HUDEP-2 (cell line): ENCODE measurements at regions not wholly inside any gene's neighbourhood (a gene's known extent, or its start where the extent isn't known, plus 50 kb on each side); places are given as distances from the start of the nearest gene placed in this dataset.
A peak's percentile ranks its signal among the peaks of the same experiment; 100 is the strongest.
"Not testable (repeated sequence)": the region's sequence is repeated elsewhere in the genome, so short reads cannot be mapped to it uniquely, and the experiment has no call there.

ENCODE experiments used
- DNase-seq, 76 experiments: peaks; one replicate each; lab custom pipeline; 2025; ENCODE audit not compliant: unreplicated experiment in 76 of 76; lab: John Stamatoyannopoulos, UW

GRCh38 chr5:34188001-34188822, 145.2 kb upstream of the C1QTNF3 start:
- not testable (repeated sequence) for DNase-seq

DNA sequence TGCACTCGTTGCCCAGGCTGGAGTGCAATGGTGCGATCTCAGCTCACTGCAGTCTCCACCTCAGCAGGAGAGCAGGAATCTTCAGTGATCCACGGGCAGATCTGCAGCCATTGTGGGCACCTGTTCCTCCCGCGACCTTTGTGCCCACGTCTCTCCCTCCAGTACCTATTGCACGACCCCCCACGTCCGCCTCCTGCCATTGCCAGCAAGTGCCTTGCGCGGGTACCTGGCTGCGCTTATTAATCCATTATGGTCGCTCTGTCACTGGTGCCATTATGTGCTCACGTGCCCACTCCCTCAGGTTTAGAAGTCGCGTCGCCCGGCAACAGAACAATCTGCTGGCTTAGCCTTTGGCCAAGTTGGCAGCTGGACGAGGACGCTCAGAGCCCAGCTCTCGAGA, 146.2 kb upstream of the C1QTNF3 start:
- DNase-seq, result not testable (repeated sequence)

DNA sequence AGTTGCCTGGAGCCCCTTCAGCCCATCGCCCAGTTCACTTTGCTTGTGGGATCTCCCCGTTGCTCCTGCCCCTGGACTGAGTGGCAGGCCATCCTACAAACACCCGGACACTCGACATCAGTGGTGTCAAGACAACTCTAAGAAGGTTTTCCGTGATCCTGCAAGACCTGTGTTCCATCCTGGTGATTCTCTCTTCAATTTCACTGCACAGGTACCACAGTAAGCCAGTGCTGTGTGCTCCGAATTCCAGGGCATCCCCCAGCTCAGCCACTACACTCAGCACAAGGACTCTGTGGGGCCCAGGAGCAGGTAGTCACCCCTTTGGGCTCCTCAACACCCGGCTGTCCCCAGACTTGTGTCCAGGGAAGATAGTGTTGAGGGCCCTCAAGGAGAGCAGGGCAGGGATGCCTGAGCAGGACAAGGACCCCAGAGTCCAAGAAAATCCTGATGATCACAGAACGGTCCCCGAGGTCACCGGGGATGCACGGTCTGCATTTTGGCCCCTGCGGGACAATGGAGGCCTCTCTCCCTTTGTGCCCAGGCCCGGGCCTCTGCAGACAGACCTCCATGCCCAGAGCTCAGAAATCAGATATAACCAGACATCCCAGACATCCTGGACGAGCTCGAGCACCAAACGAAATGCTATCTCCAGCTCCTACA, 146.9 kb upstream of the C1QTNF3 start:
- DNase-seq, result not testable (repeated sequence)

DNA sequence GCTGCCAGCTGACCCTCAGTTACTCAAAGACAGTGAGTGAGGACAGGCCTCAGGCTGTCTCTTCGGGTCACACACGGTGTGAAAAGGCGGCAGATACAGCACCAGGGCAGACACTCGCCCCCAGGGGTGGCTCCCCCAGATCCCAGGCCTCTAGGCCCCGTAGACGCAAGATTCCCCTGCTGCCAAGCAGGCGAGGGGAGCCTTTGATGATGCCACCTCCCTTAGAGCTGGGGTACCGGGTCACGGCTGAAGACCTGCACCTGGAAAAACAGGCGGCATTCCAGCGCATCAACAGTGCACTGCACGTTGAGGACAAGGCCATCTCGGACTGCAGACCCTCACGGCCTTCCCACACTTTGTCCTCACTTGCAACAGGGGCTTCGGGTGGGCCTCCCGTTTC, 147.5 kb upstream of the C1QTNF3 start:
- not testable (repeated sequence) for DNase-seq

- not testable (repeated sequence) for DNase-seq
Measured at GRCh38 chr5:34191279-34191744, 148.3 kb upstream of the C1QTNF3 start.

DNA sequence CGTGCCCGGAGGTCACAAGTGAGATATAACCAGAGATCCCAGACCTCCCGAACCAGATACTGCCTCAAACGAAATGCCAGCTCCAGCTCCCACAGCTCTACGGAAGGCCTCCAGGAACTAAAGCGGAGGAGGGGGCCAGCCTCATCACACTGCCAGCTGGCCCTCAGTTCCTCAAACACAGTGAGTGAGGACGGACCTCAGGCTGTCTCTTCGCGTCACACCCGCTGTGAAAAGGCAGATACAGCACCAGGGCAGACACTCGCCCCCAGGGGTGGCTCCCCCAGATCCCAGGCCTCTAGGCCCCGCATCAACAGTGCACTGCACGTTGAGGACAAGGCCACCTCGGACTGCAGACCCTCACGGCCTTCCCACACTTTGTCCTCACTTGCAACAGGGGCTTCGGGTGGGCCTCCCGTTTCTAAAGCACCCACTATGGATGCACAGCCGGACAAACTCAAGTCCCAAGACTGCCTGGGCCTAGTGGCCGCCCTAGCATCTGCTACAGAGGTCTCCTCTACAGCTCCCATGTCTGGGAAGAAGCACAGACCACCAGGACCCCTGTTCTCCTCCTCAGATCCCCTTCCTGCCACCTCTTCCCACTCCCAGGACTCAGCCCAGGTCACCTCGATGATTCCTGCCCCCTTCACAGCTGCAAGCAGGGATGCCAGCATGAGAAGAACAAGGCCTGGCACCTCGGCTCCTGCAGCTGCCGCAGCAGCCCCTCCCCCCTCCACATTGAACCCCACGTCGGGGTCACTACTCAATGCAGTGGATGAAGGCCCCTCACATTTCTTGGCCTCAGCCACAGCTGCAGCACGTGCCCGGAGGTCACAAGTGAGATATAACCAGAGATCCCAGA, 149.3 kb upstream of the C1QTNF3 start:
- DNase-seq, result not testable (repeated sequence)

DNA sequence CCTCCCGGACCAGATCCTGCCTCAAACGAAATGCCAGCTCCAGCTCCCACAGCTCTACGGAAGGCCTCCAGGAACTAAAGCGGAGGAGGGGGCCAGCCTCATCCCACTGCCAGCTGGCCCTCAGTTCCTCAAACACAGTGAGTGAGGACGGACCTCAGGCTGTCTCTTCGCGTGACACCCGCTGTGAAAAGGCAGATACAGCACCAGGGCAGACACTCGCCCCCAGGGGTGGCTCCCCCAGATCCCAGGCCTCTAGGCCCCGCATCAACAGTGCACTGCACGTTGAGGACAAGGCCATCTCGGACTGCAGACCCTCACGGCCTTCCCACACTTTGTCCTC, 149.9 kb upstream of the C1QTNF3 start:
- not testable (repeated sequence) for DNase-seq

GRCh38 chr5:34193297-34193696, 150.3 kb upstream of the C1QTNF3 start:
- not testable (repeated sequence) for DNase-seq

DNA sequence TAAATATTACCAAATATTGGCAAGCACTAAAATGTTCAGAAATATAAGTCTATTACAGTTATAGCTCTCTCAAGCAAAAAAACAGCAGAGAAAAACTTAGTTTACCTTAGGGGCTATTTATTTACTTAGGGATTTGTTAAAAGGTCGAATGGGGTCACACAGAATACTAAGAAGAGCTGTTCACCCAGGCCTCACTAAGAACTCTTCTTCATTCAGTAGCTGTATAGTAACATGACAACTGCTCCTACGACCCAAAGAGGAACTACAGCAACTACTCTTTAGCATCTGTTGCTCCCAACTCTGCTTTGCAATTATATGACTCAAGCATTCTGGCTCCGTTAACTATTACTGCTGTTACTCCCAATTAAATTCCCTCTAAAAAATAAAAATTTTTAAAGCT, 150.8 kb upstream of the C1QTNF3 start:
- not testable (repeated sequence) for DNase-seq

DNA sequence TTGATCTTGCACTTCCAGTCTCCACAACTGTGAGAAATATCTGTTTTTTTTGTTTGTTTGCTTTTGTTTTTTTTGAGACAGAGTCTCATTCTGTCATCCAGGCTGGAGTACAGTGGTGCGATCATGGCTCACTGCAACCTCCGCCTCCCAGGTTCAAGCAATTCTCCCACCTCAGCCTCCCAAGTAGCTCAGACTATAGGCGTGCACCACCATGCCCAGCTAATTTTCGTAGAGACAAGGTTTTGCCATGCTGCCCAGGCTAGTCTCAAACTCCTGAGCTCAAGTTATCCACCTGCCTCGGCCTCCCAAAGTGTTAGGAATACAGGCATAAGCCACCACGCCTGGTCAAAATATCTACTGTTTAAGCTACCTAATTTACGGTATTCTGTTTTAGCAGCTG, 153.1 kb upstream of the C1QTNF3 start:
- DNase-seq, result not testable (repeated sequence)

DNA sequence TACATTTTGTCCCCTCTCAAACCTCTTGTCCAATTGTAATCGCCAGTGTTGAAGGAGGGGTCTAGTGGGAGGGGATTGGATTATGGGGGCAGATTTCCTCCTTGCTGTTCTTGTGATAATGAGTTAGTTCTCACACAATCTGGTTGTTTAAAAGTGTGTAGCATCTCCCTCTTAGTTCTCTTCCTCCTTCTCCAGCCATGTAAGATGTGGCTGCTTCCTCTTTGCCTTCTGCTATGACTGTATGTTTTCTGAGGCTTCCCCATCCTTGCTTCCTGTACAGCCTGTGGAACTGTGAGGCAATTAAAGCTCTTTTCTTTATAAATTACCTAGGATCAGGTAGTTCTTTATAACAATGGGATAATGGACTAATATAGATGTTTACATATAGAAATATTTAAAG, 162.3 kb upstream of the C1QTNF3 start:
- not testable (repeated sequence) for DNase-seq

DNA sequence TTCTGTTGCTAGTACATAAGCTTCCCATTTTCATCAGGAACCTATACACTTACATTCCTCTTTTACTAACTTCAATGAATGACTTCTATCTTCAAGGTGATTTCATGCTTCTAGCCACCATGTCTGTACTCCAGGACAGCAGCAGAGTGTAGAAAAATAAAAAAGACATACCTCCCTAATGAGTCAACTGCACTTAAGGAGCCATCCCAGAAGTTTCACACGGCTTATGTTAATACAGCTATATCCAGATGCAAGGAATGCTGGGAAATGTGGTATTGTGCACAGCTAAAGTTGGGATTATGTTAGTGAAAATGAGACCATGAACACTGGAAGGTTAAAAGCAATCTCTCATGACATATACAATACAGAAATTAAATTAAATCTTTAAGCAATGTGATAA, 174.4 kb upstream of the C1QTNF3 start:
- not testable (repeated sequence) for DNase-seq

- not testable (repeated sequence) for DNase-seq
Measured at GRCh38 chr5:34221329-34222073, 178.5 kb upstream of the C1QTNF3 start.

GRCh38 chr5:34223158-34223557, 180.1 kb upstream of the C1QTNF3 start:
- DNase-seq, result not testable (repeated sequence)

DNA sequence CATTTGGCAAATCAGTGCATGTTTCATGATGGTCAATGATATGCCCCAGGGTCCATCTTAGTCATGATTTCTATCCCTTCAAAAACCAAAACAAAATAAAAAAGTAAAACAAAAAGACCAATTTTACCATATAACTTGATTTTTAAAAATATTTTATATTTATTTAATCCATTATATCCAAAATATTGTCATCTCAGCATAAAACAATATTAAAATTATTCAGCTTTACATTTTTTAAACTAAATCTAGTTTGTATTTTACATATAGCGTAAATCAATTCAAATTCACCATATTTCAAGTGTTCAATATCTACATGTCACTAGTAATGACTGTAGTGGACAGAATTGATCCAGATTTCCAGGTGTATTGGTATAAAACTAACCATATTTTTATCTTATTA, 187.4 kb upstream of the C1QTNF3 start:
- not testable (repeated sequence) for DNase-seq

DNA sequence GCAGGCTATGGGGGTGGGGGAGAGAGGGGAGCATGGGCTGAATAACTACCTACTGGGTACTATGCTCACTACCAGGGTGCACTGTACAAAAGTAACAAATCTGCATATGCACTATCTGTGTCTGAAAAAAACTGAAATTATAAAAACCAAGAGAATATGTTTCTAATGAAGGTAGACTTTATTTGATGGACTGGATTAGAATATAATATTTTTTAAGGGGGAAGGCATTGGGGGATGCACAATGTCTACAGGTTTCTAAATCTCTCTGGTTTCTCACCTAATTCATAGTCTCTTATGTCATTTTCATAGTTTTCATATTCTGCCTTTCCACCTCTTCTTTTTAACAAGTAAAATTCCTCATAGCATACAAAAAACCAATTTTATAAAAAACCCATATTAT, 200.8 kb upstream of the C1QTNF3 start:
- DNase-seq, result not testable (repeated sequence)

- DNase-seq, result not testable (repeated sequence)
Measured at GRCh38 chr5:34244281-34245031, 201.4 kb upstream of the C1QTNF3 start.

DNA sequence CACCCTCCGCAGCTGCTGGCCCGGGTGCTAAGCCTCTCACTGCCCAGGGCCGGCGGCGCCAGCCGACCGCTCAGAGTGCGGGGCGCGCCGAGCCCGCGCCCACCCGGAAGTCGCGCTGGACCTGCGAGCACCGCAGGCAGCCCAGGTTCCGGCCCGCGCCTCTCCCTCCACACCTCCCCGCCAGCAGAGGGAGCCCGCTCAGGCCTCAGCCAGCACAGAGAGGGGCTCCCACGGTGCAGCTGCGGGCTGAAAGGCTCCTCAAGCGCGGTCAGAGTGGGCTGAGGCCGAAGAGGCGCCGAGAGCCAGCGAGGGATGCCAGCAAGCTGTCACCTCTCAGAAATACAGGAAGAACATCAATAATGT, 202.0 kb upstream of the C1QTNF3 start:
- not testable (repeated sequence) for DNase-seq

DNA sequence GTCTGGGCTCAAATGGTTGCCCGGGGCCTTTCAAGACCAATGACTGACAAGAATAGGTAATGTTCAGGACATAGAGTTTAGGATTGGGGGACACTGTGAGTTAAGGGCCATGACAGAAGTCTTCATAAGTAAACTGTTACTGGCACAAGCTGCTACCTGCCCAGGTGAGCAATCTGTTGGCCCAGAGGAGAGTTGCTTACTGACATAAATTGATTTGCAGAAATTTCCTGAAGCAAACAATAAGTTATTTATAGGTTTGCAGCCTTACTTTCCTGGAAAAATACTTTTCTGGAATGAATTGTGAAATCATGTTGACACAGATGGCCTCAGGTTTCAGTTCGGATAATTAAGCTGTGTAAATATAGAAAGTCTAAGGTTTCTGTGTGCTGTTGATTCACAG, 202.8 kb upstream of the C1QTNF3 start:
- DNase-seq, result peak in 1 of 76 experiments; percentile 0

- not testable (repeated sequence) for DNase-seq
Measured at GRCh38 chr5:34258598-34258997, 215.6 kb upstream of the C1QTNF3 start.
